HCT116 (cell line): ENCODE measurements at regions not wholly inside any gene's neighbourhood (a gene's known extent, or its start where the extent isn't known, plus 50 kb on each side); places are given as distances from the start of the nearest gene placed in this dataset.

Experiments
- ATAC-seq: fragments of 200-7000 bp; cut with Tn5 transposase; 2 replicates; pipeline ENCODE4 v1.9.1; 2020; ENCODE audit warnings: mild to moderate bottlenecking, moderate library complexity
- BruUV-seq: library from RNA; stranded (reverse); fragments of 400-500 nt; replicated peaks from 2 replicates; lab custom pipeline; 2021; lab: Mats Ljungman, UMichigan
- CTCF ChIA-PET: fragments of 300-600 bp; sonication (Branson Sonifier 250); formaldehyde crosslinking; loops from one replicate; lab custom pipeline; 2021; ENCODE audit warnings: antibody characterized with exemption; lab: Charles Lee
- POLR2A ChIA-PET: fragments of 300-600, 350-600 bp; sonication (Branson Sonifier 250); formaldehyde crosslinking; loops from one replicate; lab custom pipeline; 2021; ENCODE audit warnings: antibody characterized with exemption; lab: Charles Lee
- RAD21 ChIA-PET, 2 experiments: fragments of 300-600 bp; sonication (Branson Sonifier 250); formaldehyde crosslinking; loops; one replicate each; lab custom pipeline; 2023; ENCODE audit warnings: low total read pairs in 2 of 2; ENCODE audit not compliant: uncharacterized antibody in 2 of 2, unreplicated experiment in 2 of 2, low non-redundant PET in 1 of 2; lab: Charles Lee
- DNase-seq: peaks from one replicate; pipeline ENCODE4 v3.0.0-alpha.2; 2010; ENCODE audit warnings: low read depth, low spot score
- H2AFZ ChIP-seq: fragments of 200-600 bp; shearing (Covaris generic), sonication (generic); 2 replicates; pipeline ENCODE4 v1.6.1; 2017; ENCODE audit warnings: low read depth, mixed run types, mixed read lengths, antibody characterized with exemption, low read length; ENCODE audit not compliant: poor library complexity, severe bottlenecking
- H3K27ac ChIP-seq: 2 replicates; pipeline ENCODE4 v1.5.1; 2012; ENCODE audit warnings: low read depth, low read length
- H3K27me3 ChIP-seq: fragments of 200-600 bp; sonication (generic); 2 replicates; pipeline ENCODE4 v1.6.1; 2016; ENCODE audit warnings: mixed run types, low read length, mixed read lengths; ENCODE audit not compliant: insufficient read depth
- H3K36me3 ChIP-seq, 2 experiments: fragments of 200-500 bp in 1 of 2; fragments of 200-600 bp in 1 of 2; sonication (Bioruptor generic) in 1 of 2; sonication (generic) in 1 of 2; 2 replicates each; pipeline versions ENCODE4 v1.5.1 to v1.6.1; 2014 to 2016; ENCODE audit warnings: low read length in 2 of 2, inconsistent platforms in 1 of 2, mixed read lengths in 1 of 2, mixed run types in 1 of 2; ENCODE audit not compliant: insufficient read depth in 2 of 2, control insufficient read depth in 1 of 2
- H3K4me1 ChIP-seq, 2 experiments: fragments of 200-600 bp in 1 of 2; sonication (generic) in 1 of 2; 2 replicates each; pipeline versions ENCODE4 v1.5.1 to v1.6.1; 2012 to 2017; ENCODE audit warnings: low read length in 2 of 2, inconsistent platforms in 1 of 2, mild to moderate bottlenecking in 1 of 2, mixed read lengths in 1 of 2, mixed run types in 1 of 2, moderate library complexity in 1 of 2; ENCODE audit not compliant: insufficient read depth in 2 of 2, control insufficient read depth in 1 of 2
- H3K4me2 ChIP-seq: fragments of 200-600 bp; sonication (generic); 2 replicates; pipeline ENCODE4 v1.6.1; 2017; ENCODE audit warnings: mixed run types, low read length, mixed read lengths
- H3K4me3 ChIP-seq, 2 experiments: fragments of 200-600 bp in 1 of 2; sonication (generic) in 1 of 2; replicated peaks in 1 of 2; 2 replicates each; pipeline ENCODE4 v1.5.1; 2011 to 2016; ENCODE audit warnings: low read length in 2 of 2, control low read depth in 1 of 2, low read depth in 1 of 2, mild to moderate bottlenecking in 1 of 2, mixed read lengths in 1 of 2, mixed run types in 1 of 2
- H3K79me2 ChIP-seq: fragments of 200-600 bp; sonication (generic); 2 replicates; pipeline ENCODE4 v1.6.1; 2017; ENCODE audit warnings: mild to moderate bottlenecking, mixed run types, low read length, moderate library complexity, mixed read lengths; ENCODE audit not compliant: insufficient read depth
- H3K9ac ChIP-seq: fragments of 200-600 bp; sonication (generic); 2 replicates; pipeline ENCODE4 v1.6.1; 2016; ENCODE audit warnings: low read length, mixed read lengths
- H3K9me2 ChIP-seq: fragments of 200-600 bp; sonication (generic), shearing (Covaris generic); 2 replicates; pipeline ENCODE4 v1.6.1; 2017; ENCODE audit warnings: mixed run types, mild to moderate bottlenecking, moderate library complexity; ENCODE audit not compliant: insufficient read depth
- H3K9me3 ChIP-seq, 2 experiments: fragments of 200-500 bp in 1 of 2; fragments of 200-600 bp in 1 of 2; sonication (Bioruptor generic) in 1 of 2; sonication (generic) in 1 of 2; 2 replicates each; pipeline ENCODE4 v1.6.1; 2014 to 2017; ENCODE audit warnings: low read length in 2 of 2, mixed read lengths in 2 of 2, inconsistent platforms in 1 of 2, low read depth in 1 of 2, mild to moderate bottlenecking in 1 of 2, mixed run types in 1 of 2, moderate library complexity in 1 of 2; ENCODE audit not compliant: control insufficient read depth in 1 of 2, insufficient read depth in 1 of 2
- H4K20me1 ChIP-seq: fragments of 200-600 bp; sonication (generic), shearing (Covaris generic); 2 replicates; pipeline ENCODE4 v1.6.1; 2017; ENCODE audit warnings: mixed run types, mild to moderate bottlenecking, moderate library complexity; ENCODE audit not compliant: insufficient read depth
- ATF3 ChIP-seq: IDR thresholded peaks from 2 replicates; pipeline ENCODE4 v1.6.1; 2012
- CTCF ChIP-seq, 3 experiments: fragments of 200-600 bp in 1 of 3; sonication (generic) in 1 of 3; IDR thresholded peaks in 2 of 3; conservative IDR thresholded peaks in 1 of 3; 2 replicates each; pipeline ENCODE4 v1.5.1; 2012 to 2017; ENCODE audit warnings: low read depth in 2 of 3, low read length in 2 of 3, antibody characterized with exemption in 1 of 3, borderline replicate concordance in 1 of 3, control low read depth in 1 of 3, mild to moderate bottlenecking in 1 of 3, mixed read lengths in 1 of 3, mixed run types in 1 of 3, moderate library complexity in 1 of 3; ENCODE audit not compliant: insufficient read depth in 1 of 3
- ELF1 ChIP-seq: IDR thresholded peaks from 2 replicates; pipeline ENCODE4 v1.6.1; 2012; ENCODE audit warnings: low read depth, borderline replicate concordance
- FOSL1 ChIP-seq: IDR thresholded peaks from 2 replicates; pipeline ENCODE4 v1.6.1; 2012; ENCODE audit warnings: low read depth
- JUND ChIP-seq: IDR thresholded peaks from 2 replicates; pipeline ENCODE4 v1.6.1; 2012
- POLR2AphosphoS5 ChIP-seq: IDR thresholded peaks from 2 replicates; pipeline ENCODE4 v1.6.1; 2011; ENCODE audit warnings: mild to moderate bottlenecking, low read depth, low read length, moderate library complexity
- REST ChIP-seq: IDR thresholded peaks from 2 replicates; pipeline ENCODE4 v1.6.1; 2012; ENCODE audit warnings: low read depth
- SIN3A ChIP-seq: IDR thresholded peaks from 2 replicates; pipeline ENCODE4 v1.6.1; 2012; ENCODE audit warnings: low read depth
- SP1 ChIP-seq: IDR thresholded peaks from 2 replicates; pipeline ENCODE4 v1.6.1; 2012; ENCODE audit warnings: low read depth
- TCF7L2 ChIP-seq: IDR thresholded peaks from 2 replicates; pipeline ENCODE4 v1.7.0; 2011; ENCODE audit warnings: borderline replicate concordance, inconsistent platforms; ENCODE audit not compliant: insufficient read depth, insufficient read length; ENCODE audit errors: extremely low read depth
- YY1 ChIP-seq: IDR thresholded peaks from 2 replicates; pipeline ENCODE4 v1.6.1; 2011; ENCODE audit warnings: low read length, low read depth, moderate library complexity, mild to moderate bottlenecking; ENCODE audit not compliant: insufficient replicate concordance; ENCODE audit errors: extremely low read depth
- ZFX ChIP-seq: fragments of 450-650 bp; IDR thresholded peaks from 2 replicates; pipeline ENCODE4 v1.6.1; 2017
- intact Hi-C: fragments of 100-400 bp; cut with micrococcal nuclease; formaldehyde crosslinking; loops from 2 replicates; pipeline ENCODE4 v1.10.0; 2022

GRCh38 chr4:106767991-106768390 is 268.1 kb downstream of the DKK2 start:
- ATAC-seq (no peak), DNase-seq (no peak)
- H3K27ac ChIP-seq = no peak overlapping the region
- no peak overlapping the region for H2AFZ ChIP-seq
- no peaks in the 10 kb centered on the region for H3K4me1 ChIP-seq
- TF ChIP-seq SIN3A (no peak), YY1 (no peak), ELF1 (no peak), POLR2AphosphoS5 (no peak), ATF3 (no peak), CTCF (IDR thresholded peaks at IDR 0.05 in 2 of 3, conservative IDR thresholded peaks at IDR 0.05 in 1 of 3; ENCODE audit: borderline replicate concordance in 1 of 3, insufficient read depth in 1 of 3, low read depth in 2 of 3, low read length in 2 of 3) (no peak), JUND (no peak), FOSL1 (no peak), TCF7L2 (no peak), ZFX (no peak), SP1 (no peak), REST (no peak)
- ChIA-PET CTCF (no interaction called here), RAD21 (no interaction called here), POLR2A (no interaction called here)
- H3K9me2 ChIP-seq = no peaks in the 10 kb centered on the region; the same call in 1 of the 2 replicates
- H3K27me3 ChIP-seq = no peaks in the 10 kb centered on the region
- no peaks in the 10 kb centered on the region for H3K9me3 ChIP-seq
- no peaks in the 10 kb centered on the region for H3K79me2 ChIP-seq
- no peak overlapping the region for H3K4me3 ChIP-seq
- H3K36me3 ChIP-seq = no peaks in the 10 kb centered on the region
- intact Hi-C loops = no loop called here
- BruUV-seq = no TSS peak
- no peaks in the 10 kb centered on the region for H4K20me1 ChIP-seq
- no peak overlapping the region for H3K4me2 ChIP-seq
- H3K9ac ChIP-seq = no peak overlapping the region
